Parathyroid adenoma (tissue), 2 donors: ENCODE measurements at regions not wholly inside any gene's neighbourhood (a gene's known extent, or its start where the extent isn't known, plus 50 kb on each side); places are given as distances from the start of the nearest gene placed in this dataset.

Experiments
- H2AFZ ChIP-seq: fragments of 300-600 bp; sonication (generic); one replicate; pipeline ENCODE4 v1.7.0; 2017; ENCODE audit warnings: antibody characterized with exemption, mild to moderate bottlenecking
- H3K27ac ChIP-seq: fragments of 300-600 bp; sonication (generic); one replicate; pipeline ENCODE4 v1.7.0; 2017
- H3K27me3 ChIP-seq: fragments of 300-600 bp; sonication (generic); one replicate; pipeline ENCODE4 v1.7.0; 2017; ENCODE audit warnings: low read length; ENCODE audit not compliant: control insufficient read depth, insufficient read depth
- H3K36me3 ChIP-seq: fragments of 300-600 bp; sonication (generic); one replicate; pipeline ENCODE4 v1.7.0; 2017; ENCODE audit warnings: low read length; ENCODE audit not compliant: control insufficient read depth, insufficient read depth
- H3K4me1 ChIP-seq: fragments of 300-600 bp; sonication (generic); one replicate; pipeline ENCODE4 v1.7.0; 2017; ENCODE audit warnings: control low read depth
- H3K4me2 ChIP-seq: fragments of 300-600 bp; sonication (generic); one replicate; pipeline ENCODE4 v1.7.0; 2017; ENCODE audit warnings: low read length
- H3K4me3 ChIP-seq: fragments of 300-600 bp; sonication (generic); one replicate; pipeline ENCODE4 v1.7.0; 2017; ENCODE audit warnings: low read depth, low read length
- H3K79me2 ChIP-seq: fragments of 300-600 bp; sonication (generic); one replicate; pipeline ENCODE4 v1.7.0; 2017; ENCODE audit warnings: control low read depth
- H3K9ac ChIP-seq: fragments of 300-600 bp; sonication (generic); one replicate; pipeline ENCODE4 v1.7.0; 2017; ENCODE audit warnings: mild to moderate bottlenecking
- H3K9me3 ChIP-seq: fragments of 300-600 bp; sonication (generic); one replicate; pipeline ENCODE4 v1.7.0; 2017; ENCODE audit warnings: low read length; ENCODE audit not compliant: control insufficient read depth
- CTCF ChIP-seq: fragments of 300-600 bp; sonication (generic); IDR thresholded peaks from one replicate; pipeline ENCODE4 v1.7.0; 2017; ENCODE audit warnings: antibody characterized with exemption, mild to moderate bottlenecking
- donor health status: primary hyperparathyroidism.

GRCh38 chr1:38376577-38376976 lies 330.0 kb upstream of the POU3F1 start:
- no peaks in the 10 kb centered on the region for H3K9me3 ChIP-seq
- no peak overlapping the region for H2AFZ ChIP-seq
- H3K4me3 ChIP-seq: no peak overlapping the region
- H3K27me3 ChIP-seq: no peaks in the 10 kb centered on the region
- no peaks in the 10 kb centered on the region for H3K79me2 ChIP-seq
- TF ChIP-seq CTCF: no peak
- H3K4me2 ChIP-seq: no peak overlapping the region
- H3K36me3 ChIP-seq: no peaks in the 10 kb centered on the region
- H3K4me1 ChIP-seq: no peaks in the 10 kb centered on the region
- H3K27ac ChIP-seq: no peak overlapping the region
- no peak overlapping the region for H3K9ac ChIP-seq

- H3K27me3 ChIP-seq: no peaks in the 10 kb centered on the region
- no peak overlapping the region for H2AFZ ChIP-seq
- no peak overlapping the region for H3K27ac ChIP-seq
- H3K9ac ChIP-seq: no peak overlapping the region
- H3K9me3 ChIP-seq: no peaks in the 10 kb centered on the region
- TF ChIP-seq CTCF: no peak
- no peaks in the 10 kb centered on the region for H3K79me2 ChIP-seq
- H3K4me3 ChIP-seq: no peak overlapping the region
- H3K4me1 ChIP-seq: no peaks in the 10 kb centered on the region
- no peak overlapping the region for H3K4me2 ChIP-seq
- H3K36me3 ChIP-seq: no peaks in the 10 kb centered on the region
Measured at GRCh38 chr1:38375035-38375434, 328.4 kb upstream of the POU3F1 start.

GRCh38 chr1:38371505-38371844 lies 324.9 kb upstream of the POU3F1 start:
- Histone ChIP-seq H3K4me3 (no peak overlapping the region), H3K27ac (no peak overlapping the region), H3K4me1 (no peaks in the 10 kb centered on the region), H2AFZ (no peak overlapping the region), H3K36me3 (no peaks in the 10 kb centered on the region), H3K4me2 (no peak overlapping the region), H3K79me2 (no peaks in the 10 kb centered on the region), H3K9ac (no peak overlapping the region), H3K27me3 (no peaks in the 10 kb centered on the region), H3K9me3 (no peaks in the 10 kb centered on the region)
- TF ChIP-seq CTCF: no peak

DNA sequence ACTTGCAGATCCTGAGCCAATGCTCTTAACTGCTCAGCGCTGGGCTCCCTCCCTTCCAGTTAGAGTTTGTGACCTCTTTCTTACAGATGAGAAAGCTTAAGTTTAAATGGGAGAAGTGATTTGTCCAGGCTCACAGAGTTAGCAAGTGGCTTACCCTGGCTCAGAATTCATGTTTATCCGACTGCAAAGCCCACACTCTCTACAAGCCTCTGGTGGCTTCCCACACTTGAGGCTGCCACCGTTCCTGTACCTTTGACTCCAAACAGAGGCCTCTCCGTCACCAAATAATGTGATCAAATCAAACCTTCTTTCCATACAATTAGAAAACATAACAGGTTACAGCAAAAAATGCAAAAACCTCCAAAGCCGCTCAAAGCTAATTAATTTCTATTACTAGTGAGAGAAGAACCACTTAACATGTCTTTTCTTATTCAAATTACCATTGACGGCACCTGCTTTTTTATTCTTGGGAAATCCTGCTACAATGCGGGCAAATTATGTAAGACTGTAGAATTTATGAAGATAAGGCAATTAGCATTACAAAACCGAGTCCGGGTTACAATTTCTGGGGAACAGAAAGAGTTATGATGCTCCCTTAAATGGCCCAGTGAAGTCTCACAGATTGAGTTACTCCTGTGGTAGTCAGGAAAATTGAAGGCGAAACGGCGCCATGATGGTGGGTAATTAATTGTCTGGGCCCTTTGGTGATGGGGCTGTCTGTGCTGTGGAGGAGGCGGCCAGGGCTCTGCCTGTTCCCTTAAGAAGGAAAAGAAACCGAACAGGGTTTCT lies 324.3 kb upstream of the POU3F1 start:
- TF ChIP-seq CTCF: no peak
- H3K9ac ChIP-seq: no peak overlapping the region
- no peaks in the 10 kb centered on the region for H3K27me3 ChIP-seq
- H3K4me1 ChIP-seq: no peaks in the 10 kb centered on the region
- no peaks in the 10 kb centered on the region for H3K79me2 ChIP-seq
- H3K4me3 ChIP-seq: no peak overlapping the region
- H3K36me3 ChIP-seq: no peaks in the 10 kb centered on the region
- no peak overlapping the region for H2AFZ ChIP-seq
- H3K9me3 ChIP-seq: no peaks in the 10 kb centered on the region
- H3K4me2 ChIP-seq: no peak overlapping the region
- no peak overlapping the region for H3K27ac ChIP-seq

DNA sequence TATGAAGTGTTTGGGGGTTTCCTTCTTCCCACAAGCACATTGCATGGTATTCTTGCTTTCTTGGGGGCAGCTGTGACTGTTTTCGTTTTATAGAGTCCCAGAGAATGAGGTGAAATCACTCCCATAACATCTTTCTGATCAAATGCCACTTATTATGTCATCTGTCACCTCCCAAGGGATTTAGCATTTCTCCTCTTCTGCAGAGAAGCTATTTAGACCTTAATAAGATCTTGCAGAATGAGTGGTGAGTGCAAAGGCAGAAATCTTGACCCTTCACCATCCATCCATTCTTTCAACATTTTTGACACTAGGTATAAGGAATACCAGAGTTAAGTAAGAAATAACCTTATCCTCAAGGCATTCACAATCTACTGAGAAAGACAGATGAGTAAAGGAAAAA lies 318.6 kb upstream of the POU3F1 start:
- Histone ChIP-seq H3K27ac (no peak overlapping the region), H2AFZ (no peak overlapping the region), H3K4me1 (no peaks in the 10 kb centered on the region), H3K4me3 (no peak overlapping the region), H3K9me3 (no peaks in the 10 kb centered on the region), H3K36me3 (no peaks in the 10 kb centered on the region), H3K79me2 (no peaks in the 10 kb centered on the region), H3K27me3 (no peaks in the 10 kb centered on the region), H3K4me2 (no peak overlapping the region), H3K9ac (no peak overlapping the region)
- TF ChIP-seq CTCF: no peak
